DOHH2 (cell line): ENCODE measurements at regions not wholly inside any gene's neighbourhood (a gene's known extent, or its start where the extent isn't known, plus 50 kb on each side); places are given as distances from the start of the nearest gene placed in this dataset.

ENCODE experiments used
- EZH2phosphoT487 ChIP-seq: fragments of 200-600 bp; sonication (generic); IDR thresholded peaks from 2 replicates; pipeline ENCODE4 v1.6.1; 2017; ENCODE audit warnings: borderline replicate concordance, mild to moderate bottlenecking, antibody characterized with exemption, low read length, moderate library complexity, mixed read lengths
- TF ChIP-seq, protein P1 (sequence below): fragments of 200-600 bp; sonication (generic); IDR thresholded peaks from one replicate; pipeline ENCODE4 v1.5.1; 2014; ENCODE audit warnings: antibody characterized with exemption, mild to moderate bottlenecking, low read depth, low read length; ENCODE audit not compliant: poor library complexity, severe bottlenecking

DNA sequence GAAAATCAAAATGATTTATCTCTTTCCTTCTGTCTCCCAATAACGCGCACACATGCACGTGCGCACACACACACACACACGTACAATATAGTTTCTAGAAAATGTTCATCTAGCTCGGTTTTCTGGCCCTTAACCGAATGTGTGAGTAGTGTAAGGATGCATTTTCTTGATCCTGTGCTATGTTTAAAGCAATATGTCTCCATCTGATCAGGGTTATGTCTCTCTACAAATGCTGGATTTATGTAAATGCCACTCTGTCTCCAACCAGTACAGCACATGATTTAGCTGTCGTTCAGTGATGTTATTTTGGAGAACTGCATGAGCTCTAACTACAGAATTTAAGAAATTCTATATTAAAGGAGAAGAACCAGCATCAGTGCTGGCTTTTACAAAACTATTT, 198.0 kb downstream of the TJP1 start:
- TF ChIP-seq, protein P1, sequence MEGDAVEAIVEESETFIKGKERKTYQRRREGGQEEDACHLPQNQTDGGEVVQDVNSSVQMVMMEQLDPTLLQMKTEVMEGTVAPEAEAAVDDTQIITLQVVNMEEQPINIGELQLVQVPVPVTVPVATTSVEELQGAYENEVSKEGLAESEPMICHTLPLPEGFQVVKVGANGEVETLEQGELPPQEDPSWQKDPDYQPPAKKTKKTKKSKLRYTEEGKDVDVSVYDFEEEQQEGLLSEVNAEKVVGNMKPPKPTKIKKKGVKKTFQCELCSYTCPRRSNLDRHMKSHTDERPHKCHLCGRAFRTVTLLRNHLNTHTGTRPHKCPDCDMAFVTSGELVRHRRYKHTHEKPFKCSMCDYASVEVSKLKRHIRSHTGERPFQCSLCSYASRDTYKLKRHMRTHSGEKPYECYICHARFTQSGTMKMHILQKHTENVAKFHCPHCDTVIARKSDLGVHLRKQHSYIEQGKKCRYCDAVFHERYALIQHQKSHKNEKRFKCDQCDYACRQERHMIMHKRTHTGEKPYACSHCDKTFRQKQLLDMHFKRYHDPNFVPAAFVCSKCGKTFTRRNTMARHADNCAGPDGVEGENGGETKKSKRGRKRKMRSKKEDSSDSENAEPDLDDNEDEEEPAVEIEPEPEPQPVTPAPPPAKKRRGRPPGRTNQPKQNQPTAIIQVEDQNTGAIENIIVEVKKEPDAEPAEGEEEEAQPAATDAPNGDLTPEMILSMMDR: no peak
- TF ChIP-seq EZH2phosphoT487: no peak
